ENCODE measurements at regions not wholly inside any gene's neighbourhood (a gene's known extent, or its start where the extent isn't known, plus 50 kb on each side); places are given as distances from the start of the nearest gene placed in this dataset.

DNA sequence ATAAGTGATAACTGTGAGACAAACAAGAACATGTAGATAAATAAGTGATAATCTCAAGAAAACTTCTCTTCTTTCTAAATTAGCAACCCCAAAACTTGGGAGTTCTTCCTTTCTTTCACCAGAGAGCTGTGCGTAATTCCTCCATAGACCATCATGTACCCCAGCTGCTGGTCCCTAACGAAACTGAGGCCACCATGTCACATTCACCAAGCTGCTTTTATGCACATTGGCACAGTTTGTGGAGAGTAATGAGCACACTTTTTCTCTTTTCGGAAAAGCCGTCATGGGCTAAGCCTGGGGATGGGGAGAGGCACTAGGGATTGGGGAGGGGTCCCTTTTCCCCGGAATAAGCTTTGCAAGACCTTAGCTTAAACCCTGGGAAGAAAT, 561.4 kb downstream of the BNC2 start:
- Histone ChIP-seq H3K27ac (no peak overlapping the region), H3K4me1 (ENCODE audit: control insufficient read depth in 1 of 2, low read depth in 2 of 2) (peaks cover 0 to 12% of the 10 kb centered on the region in 2 donors), H3K27me3 (replicated peaks; ENCODE audit: insufficient read depth) (no peaks in the 10 kb centered on the region), H3K4me3 (no peak overlapping the region), H3K36me3 (no peaks in the 10 kb centered on the region), H3K9me3 (no peaks in the 10 kb centered on the region)
- TF ChIP-seq, protein P1, sequence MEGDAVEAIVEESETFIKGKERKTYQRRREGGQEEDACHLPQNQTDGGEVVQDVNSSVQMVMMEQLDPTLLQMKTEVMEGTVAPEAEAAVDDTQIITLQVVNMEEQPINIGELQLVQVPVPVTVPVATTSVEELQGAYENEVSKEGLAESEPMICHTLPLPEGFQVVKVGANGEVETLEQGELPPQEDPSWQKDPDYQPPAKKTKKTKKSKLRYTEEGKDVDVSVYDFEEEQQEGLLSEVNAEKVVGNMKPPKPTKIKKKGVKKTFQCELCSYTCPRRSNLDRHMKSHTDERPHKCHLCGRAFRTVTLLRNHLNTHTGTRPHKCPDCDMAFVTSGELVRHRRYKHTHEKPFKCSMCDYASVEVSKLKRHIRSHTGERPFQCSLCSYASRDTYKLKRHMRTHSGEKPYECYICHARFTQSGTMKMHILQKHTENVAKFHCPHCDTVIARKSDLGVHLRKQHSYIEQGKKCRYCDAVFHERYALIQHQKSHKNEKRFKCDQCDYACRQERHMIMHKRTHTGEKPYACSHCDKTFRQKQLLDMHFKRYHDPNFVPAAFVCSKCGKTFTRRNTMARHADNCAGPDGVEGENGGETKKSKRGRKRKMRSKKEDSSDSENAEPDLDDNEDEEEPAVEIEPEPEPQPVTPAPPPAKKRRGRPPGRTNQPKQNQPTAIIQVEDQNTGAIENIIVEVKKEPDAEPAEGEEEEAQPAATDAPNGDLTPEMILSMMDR (IDR thresholded peaks at IDR 0.05) = no peak
- no peak for ATAC-seq (ENCODE audit: insufficient number of reproducible peaks, low FRiP score, low read depth)
- no peak for DNase-seq (ENCODE audit: low spot score)

- Histone ChIP-seq H3K4me3 (peak overlapping the region; percentile 17), H3K4me1 (ENCODE audit: control insufficient read depth in 1 of 2, low read depth in 2 of 2) (peaks cover 0 to 12% of the 10 kb centered on the region in 2 donors), H3K9me3 (no peaks in the 10 kb centered on the region), H3K36me3 (no peaks in the 10 kb centered on the region), H3K27ac (no peak overlapping the region), H3K27me3 (replicated peaks; ENCODE audit: insufficient read depth) (no peaks in the 10 kb centered on the region)
- DNase-seq (ENCODE audit: low spot score) = no peak
- no peak for ATAC-seq (ENCODE audit: insufficient number of reproducible peaks, low FRiP score, low read depth)
- TF ChIP-seq, protein P1 (IDR thresholded peaks at IDR 0.05) = no peak
These were observed 560.8 kb downstream of the BNC2 start for GRCh38 chr9:16309469-16310271.

DNA sequence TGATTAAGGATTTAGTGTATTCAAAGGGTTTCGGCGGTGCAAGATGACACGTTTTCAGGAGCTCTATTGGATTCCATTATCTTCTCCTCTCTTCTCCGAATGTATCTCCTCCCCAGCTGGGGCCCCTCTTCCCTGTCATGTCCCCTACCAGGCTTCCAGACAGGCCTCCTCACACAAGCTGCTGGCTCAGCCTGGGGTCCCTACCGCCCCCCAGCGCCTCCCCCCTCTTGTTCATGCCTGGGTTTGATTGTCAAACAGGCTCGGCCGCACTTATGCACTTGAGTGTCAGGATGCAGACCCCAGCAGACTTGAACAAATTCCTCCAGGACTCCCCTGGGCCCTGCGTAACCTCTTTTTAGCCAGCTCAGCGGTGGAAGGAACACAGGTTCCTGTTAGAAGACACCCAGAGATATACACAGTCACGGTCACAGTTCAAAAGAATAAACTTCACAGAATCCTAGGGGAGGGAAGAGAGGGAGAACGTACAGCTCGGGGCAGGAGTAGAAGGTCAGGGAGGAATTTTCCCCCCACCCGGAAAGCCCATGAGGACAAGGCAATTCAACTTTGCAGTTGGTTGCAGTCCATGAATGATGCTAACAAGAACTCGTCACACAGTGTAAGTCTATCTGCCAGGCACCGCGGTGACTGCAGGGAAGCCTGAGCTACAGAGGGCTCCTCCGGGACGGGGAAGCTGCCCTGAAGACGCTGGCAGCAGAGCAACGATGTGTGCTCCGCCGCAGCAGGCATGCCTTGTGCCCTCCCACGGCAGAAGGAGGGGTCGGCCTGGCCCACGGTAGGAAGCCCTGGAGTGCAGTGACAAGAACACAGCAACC, 560.0 kb downstream of the BNC2 start:
- H3K27me3 ChIP-seq (replicated peaks; ENCODE audit: insufficient read depth) = no peaks in the 10 kb centered on the region
- no peak for ATAC-seq (ENCODE audit: insufficient number of reproducible peaks, low FRiP score, low read depth)
- H3K4me1 ChIP-seq (ENCODE audit: control insufficient read depth in 1 of 2, low read depth in 2 of 2) = peaks cover 0 to 12% of the 10 kb centered on the region in 2 donors
- no peak for DNase-seq (ENCODE audit: low spot score)
- no peaks in the 10 kb centered on the region for H3K9me3 ChIP-seq
- no peak overlapping the region for H3K4me3 ChIP-seq
- no peaks in the 10 kb centered on the region for H3K36me3 ChIP-seq
- H3K27ac ChIP-seq = no peak overlapping the region
- TF ChIP-seq, protein P1 (IDR thresholded peaks at IDR 0.05) = no peak

DNA sequence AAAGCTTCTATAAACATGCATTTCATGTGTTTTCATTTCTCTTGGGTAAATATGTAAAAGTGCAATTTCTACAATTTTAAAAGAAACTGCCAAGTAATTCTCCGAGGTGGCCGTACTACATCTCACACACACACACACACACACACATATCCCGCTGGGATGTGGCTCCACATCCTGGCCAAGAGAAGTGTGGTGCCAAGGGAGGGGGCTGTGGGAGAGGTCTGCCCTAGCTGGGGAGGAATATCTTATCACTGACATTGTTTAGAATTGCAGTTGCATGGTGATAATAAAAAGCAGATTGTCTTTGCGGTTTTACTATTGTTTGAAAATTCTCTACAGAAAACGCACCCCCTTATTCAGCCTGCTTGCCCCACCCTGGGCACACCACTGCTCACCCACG, 558.4 kb downstream of the BNC2 start:
- no peak for ATAC-seq (ENCODE audit: insufficient number of reproducible peaks, low FRiP score, low read depth)
- Histone ChIP-seq H3K4me1 (ENCODE audit: control insufficient read depth in 1 of 2, low read depth in 2 of 2) (peaks cover 7 to 23% of the 10 kb centered on the region in 2 donors), H3K9me3 (no peaks in the 10 kb centered on the region), H3K27ac (no peak overlapping the region), H3K27me3 (replicated peaks; ENCODE audit: insufficient read depth) (no peaks in the 10 kb centered on the region), H3K36me3 (no peaks in the 10 kb centered on the region), H3K4me3 (no peak overlapping the region)
- DNase-seq (ENCODE audit: low spot score) = no peak
- TF ChIP-seq, protein P1 (IDR thresholded peaks at IDR 0.05) = no peak

- H3K27ac ChIP-seq = no peak overlapping the region
These were observed 557.4 kb downstream of the BNC2 start for GRCh38 chr9:16312962-16313546.

More at GRCh38 chr9:16312962-16313546, 557.4 kb downstream of the BNC2 start:
- H3K36me3 ChIP-seq = no peaks in the 10 kb centered on the region
- no peak for ATAC-seq (ENCODE audit: insufficient number of reproducible peaks, low FRiP score, low read depth)
- no peaks in the 10 kb centered on the region for H3K27me3 ChIP-seq (replicated peaks; ENCODE audit: insufficient read depth)
- peaks cover 13 to 31% of the 10 kb centered on the region in 2 donors for H3K4me1 ChIP-seq (ENCODE audit: control insufficient read depth in 1 of 2, low read depth in 2 of 2)
- TF ChIP-seq, protein P1 (IDR thresholded peaks at IDR 0.05) = no peak
- no peak for DNase-seq (ENCODE audit: low spot score)
- H3K9me3 ChIP-seq = no peaks in the 10 kb centered on the region
- no peak overlapping the region for H3K4me3 ChIP-seq

Measured in thoracic aorta (tissue), 2 donors.